GM19468 (cell line): ENCODE measurements at regions not wholly inside any gene's neighbourhood (a gene's known extent, or its start where the extent isn't known, plus 50 kb on each side); places are given as distances from the start of the nearest gene placed in this dataset.

Experiments
- ATAC-seq: cut with Tn5 transposase; IDR thresholded peaks from one replicate; pipeline ENCODE4 v1.9.1; 2021; ENCODE audit warnings: mild to moderate bottlenecking, moderate library complexity, moderate number of reproducible peaks; ENCODE audit not compliant: unreplicated experiment; ENCODE audit errors: extremely low read depth

- ATAC-seq: no peak
These were observed 1335.8 kb upstream of the CDH2 start for GRCh38 chr18:29512761-29513160.

- no peak for ATAC-seq
These were observed 1335.3 kb upstream of the CDH2 start for GRCh38 chr18:29512203-29512602.

GRCh38 chr18:29501952-29502351 lies 1325.0 kb upstream of the CDH2 start:
- ATAC-seq: no peak

- no peak for ATAC-seq
These were observed 1319.3 kb upstream of the CDH2 start for GRCh38 chr18:29496152-29496680.

- no peak for ATAC-seq
These were observed 1317.4 kb upstream of the CDH2 start for GRCh38 chr18:29494371-29494770.

- no peak for ATAC-seq
These were observed 1315.0 kb upstream of the CDH2 start for GRCh38 chr18:29491907-29492306.

GRCh38 chr18:29488617-29489016 lies 1311.7 kb upstream of the CDH2 start:
- ATAC-seq: no peak

- no peak for ATAC-seq
These were observed 1288.6 kb upstream of the CDH2 start for GRCh38 chr18:29465526-29465925.

- ATAC-seq: no peak
These were observed 1283.0 kb upstream of the CDH2 start for GRCh38 chr18:29459972-29460371.

GRCh38 chr18:29457316-29457889 lies 1280.5 kb upstream of the CDH2 start:
- ATAC-seq: no peak

GRCh38 chr18:29449424-29449823 lies 1272.5 kb upstream of the CDH2 start:
- no peak for ATAC-seq

GRCh38 chr18:29439398-29439797 lies 1262.5 kb upstream of the CDH2 start:
- ATAC-seq: no peak

- ATAC-seq: no peak
These were observed 1259.5 kb upstream of the CDH2 start for GRCh38 chr18:29436459-29436858.

GRCh38 chr18:29434650-29435049 lies 1257.7 kb upstream of the CDH2 start:
- no peak for ATAC-seq

GRCh38 chr18:29430416-29430815 lies 1253.5 kb upstream of the CDH2 start:
- no peak for ATAC-seq

GRCh38 chr18:29418136-29418535 lies 1241.2 kb upstream of the CDH2 start:
- no peak for ATAC-seq

GRCh38 chr18:29406996-29407395 lies 1230.1 kb upstream of the CDH2 start:
- no peak for ATAC-seq

- no peak for ATAC-seq
These were observed 1220.6 kb upstream of the CDH2 start for GRCh38 chr18:29397536-29397935.

- peak; percentile 57 for ATAC-seq
These were observed 1206.7 kb upstream of the CDH2 start for GRCh38 chr18:29383311-29384273.

- no peak for ATAC-seq
These were observed 1201.8 kb upstream of the CDH2 start for GRCh38 chr18:29378651-29379136.

GRCh38 chr18:29377346-29377745 lies 1200.4 kb upstream of the CDH2 start:
- no peak for ATAC-seq
